ENCODE measurements at regions not wholly inside any gene's neighbourhood (a gene's known extent, or its start where the extent isn't known, plus 50 kb on each side); places are given as distances from the start of the nearest gene placed in this dataset.

DNA sequence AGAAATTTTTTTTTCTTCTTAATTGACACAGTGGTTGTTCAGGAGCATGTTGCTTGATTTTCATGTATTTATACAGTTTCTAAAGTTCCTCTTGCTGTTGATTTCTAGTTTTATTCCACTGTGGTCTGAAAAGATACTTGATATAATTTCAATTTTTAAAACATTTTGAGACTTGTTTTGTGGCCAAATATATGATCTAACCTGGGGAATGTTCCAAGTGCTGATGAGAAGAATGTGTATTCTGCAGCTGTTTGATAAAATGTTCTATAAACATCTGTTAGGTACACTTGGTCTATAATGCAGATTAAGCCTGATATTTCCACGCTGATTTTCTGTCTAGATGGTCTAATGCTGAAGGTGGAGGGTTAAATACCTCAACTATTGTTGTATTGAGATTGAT, 151.4 kb upstream of the IFNG-AS1 start (continued):
- no peak for TF ChIP-seq POLR2AphosphoS5 (IDR thresholded peaks at IDR 0.05; ENCODE audit: low read depth, low read length)

DNA sequence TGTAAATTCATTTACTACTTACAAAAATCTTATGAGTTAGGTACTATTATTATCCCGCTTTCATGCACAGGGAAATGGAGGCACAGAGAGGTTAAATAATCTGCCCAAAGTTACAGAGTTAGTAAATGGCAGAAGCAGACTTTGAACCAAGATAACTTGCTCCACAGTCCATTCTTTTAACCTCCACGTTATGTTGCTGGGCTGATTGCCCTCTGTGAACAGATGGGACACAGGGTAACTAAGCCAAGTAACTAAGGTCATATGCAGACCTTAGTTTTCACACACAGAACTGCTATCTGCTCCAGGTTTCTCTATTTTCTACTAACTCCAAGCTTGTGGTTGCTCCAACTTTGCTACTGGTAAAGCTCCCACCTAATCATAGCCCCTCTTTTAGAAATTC, 147.1 kb upstream of the IFNG-AS1 start:
- H3K23me2 ChIP-seq (ENCODE audit: low read depth, low read length): no peaks in the 10 kb centered on the region
- TF ChIP-seq JUN (IDR thresholded peaks at IDR 0.05; ENCODE audit: low read depth, low read length) (no peak), CREB1 (IDR thresholded peaks at IDR 0.05) (no peak), SAP30 (IDR thresholded peaks at IDR 0.05; ENCODE audit: insufficient read depth, insufficient replicate concordance, low read length) (no peak), TAF7 (optimal IDR thresholded peaks at IDR 0.05; ENCODE audit: borderline replicate concordance, low read depth, low read length) (no peak), RFX5 (IDR thresholded peaks at IDR 0.05; ENCODE audit: borderline replicate concordance, low read depth, low read length) (no peak), SP1 (IDR thresholded peaks at IDR 0.05; ENCODE audit: low read depth, low read length) (no peak), KDM1A (IDR thresholded peaks at IDR 0.05; ENCODE audit: borderline replicate concordance, low read length) (no peak), SIX5 (IDR thresholded peaks at IDR 0.05; ENCODE audit: low read depth, low read length) (no peak), TBP (IDR thresholded peaks at IDR 0.05; ENCODE audit: low read depth, low read length) (no peak), HDAC2 (IDR thresholded peaks at IDR 0.05; ENCODE audit: borderline replicate concordance in 1 of 2, low read depth in 2 of 2, low read length in 2 of 2) (no peak), MAFK (IDR thresholded peaks at IDR 0.05; ENCODE audit: low read depth, low read length) (no peak), FOSL1 (IDR thresholded peaks at IDR 0.05; ENCODE audit: insufficient read depth, low read depth, low read length) (no peak), RAD21 (IDR thresholded peaks at IDR 0.05 in 1 of 2, conservative IDR thresholded peaks at IDR 0.05 in 1 of 2; ENCODE audit: low read depth in 2 of 2, low read length in 2 of 2) (no peak)

More for the DNA sequence above, 147.1 kb upstream of the IFNG-AS1 start:
- Histone ChIP-seq H3K79me1 (ENCODE audit: low read depth, low read length) (no peaks in the 10 kb centered on the region), H3K27ac (ENCODE audit: low read depth, low read length) (no peak overlapping the region), H2BK20ac (ENCODE audit: low read length) (no peak overlapping the region), H3K56ac (replicated peaks; ENCODE audit: insufficient read length, low read depth, low read length) (no peak overlapping the region), H3K18ac (ENCODE audit: extremely low read depth, low read length) (no peak overlapping the region), H2AFZ (ENCODE audit: low read length) (no peak overlapping the region), H4K91ac (replicated peaks; ENCODE audit: insufficient read length, low read length) (no peak overlapping the region), H3K4me3 (ENCODE audit: extremely low read depth in 1 of 4, insufficient read depth in 2 of 4, low read depth in 3 of 4, low read length in 4 of 4) (no peak overlapping the region), H3K9me3 (ENCODE audit: insufficient read depth in 2 of 2, low read depth in 1 of 2, low read length in 1 of 2) (no peaks in the 10 kb centered on the region), H2BK5ac (ENCODE audit: low read depth, low read length) (no peak overlapping the region), H3K4ac (replicated peaks; ENCODE audit: insufficient read length, low read depth, low read length) (no peak overlapping the region), H3K36me3 (ENCODE audit: control insufficient read depth in 2 of 4, insufficient read depth in 4 of 4, low read length in 3 of 4) (no peaks in the 10 kb centered on the region), H3K4me1 (replicated peaks in 1 of 4; ENCODE audit: control insufficient read depth in 3 of 4, insufficient read depth in 4 of 4, low read length in 3 of 4) (no peaks in the 10 kb centered on the region), H3K27me3 (replicated peaks in 1 of 4; ENCODE audit: control insufficient read depth in 3 of 4, extremely low read depth in 1 of 4, insufficient read depth in 3 of 4, low read length in 3 of 4) (no peaks in the 10 kb centered on the region), H2BK15ac (ENCODE audit: low read length) (no peak overlapping the region), H3K9ac (replicated peaks in 1 of 4; ENCODE audit: extremely low read depth in 1 of 4, low read depth in 3 of 4, low read length in 3 of 4) (no peak overlapping the region), H2BK12ac (ENCODE audit: low read depth, low read length) (no peak overlapping the region), H3K14ac (ENCODE audit: insufficient read length) (no peak overlapping the region), H2AK5ac (ENCODE audit: low read depth, low read length) (no peak overlapping the region), H3K4me2 (ENCODE audit: insufficient read depth in 1 of 2, low read depth in 2 of 2, low read length in 2 of 2) (no peak overlapping the region), H3K23ac (ENCODE audit: insufficient read length) (no peak overlapping the region), H3K79me2 (ENCODE audit: control insufficient read depth in 1 of 2, insufficient read depth in 2 of 2, low read length in 2 of 2) (no peaks in the 10 kb centered on the region), H4K8ac (ENCODE audit: extremely low read depth, insufficient read depth, low read length) (no peak overlapping the region), H4K5ac (ENCODE audit: insufficient read length, low read depth, low read length) (no peak overlapping the region), H2BK120ac (replicated peaks; ENCODE audit: low read depth, low read length) (no peak overlapping the region), H4K20me1 (replicated peaks in 1 of 2; ENCODE audit: control insufficient read depth in 1 of 2, insufficient read depth in 2 of 2, low read length in 2 of 2) (no peaks in the 10 kb centered on the region)
- DNase-seq (ENCODE audit: low read depth in 1 of 2, low spot score in 2 of 2) (no peak), FAIRE-seq (no peak)
- CTCF ChIA-PET (ENCODE audit: partially characterized antibody): no interaction called here
- 90% methylated on average over 2 of the region's 2 CpGs; no CpG with 5 or more reads in 1 of the 2 experiments for WGBS, 2 experiments (ENCODE audit: extremely low coverage in 1 of 2, insufficient coverage in 1 of 2, insufficient read length in 1 of 2, insufficient replicate concordance in 2 of 2, low coverage in 1 of 2, low lambda C conversion rate in 2 of 2, missing lambda C conversion rate in 1 of 2)
- POLR2A ChIA-PET (ENCODE audit: partially characterized antibody): no interaction called here

Data from H1 (cell line).